A549 (cell line): ENCODE measurements at regions not wholly inside any gene's neighbourhood (a gene's known extent, or its start where the extent isn't known, plus 50 kb on each side); places are given as distances from the start of the nearest gene placed in this dataset.

Source experiments
- CEBPB ChIP-seq, 2 experiments: fragments of >200 bp in 1 of 2; sonication (Bioruptor Twin) in 1 of 2; formaldehyde crosslinking in 1 of 2; IDR thresholded peaks; 2 replicates each; pipeline ENCODE4 v1.6.1; 2012 to 2016
- FOSB ChIP-seq: fragments of 250-450 bp; sonication (Bioruptor Pico); IDR thresholded peaks from 2 replicates; pipeline ENCODE4 v1.5.0; 2020; ENCODE audit warnings: mild to moderate bottlenecking, moderate library complexity
- HDAC2 ChIP-seq: fragments of 200-600 bp; sonication (generic); IDR thresholded peaks from 2 replicates; pipeline ENCODE4 v1.6.1; 2016
- JUNB ChIP-seq: fragments of >200 bp; sonication (Bioruptor Twin); formaldehyde crosslinking; IDR thresholded peaks from 2 replicates; pipeline ENCODE4 v1.6.1; 2016
- MAZ ChIP-seq: fragments of 150-350 bp; IDR thresholded peaks from 2 replicates; pipeline ENCODE4 v1.6.1; 2014; ENCODE audit warnings: antibody characterized with exemption, low read depth, low read length, borderline replicate concordance
- NR3C1 ChIP-seq: fragments of >200 bp; sonication (Bioruptor Twin); formaldehyde crosslinking; IDR thresholded peaks from 3 replicates; pipeline ENCODE4 v1.6.1; 2017
- POLR2A ChIP-seq: IDR thresholded peaks from 2 replicates; pipeline ENCODE4 v1.6.1; 2012; ENCODE audit warnings: mild to moderate bottlenecking, low read length
- SMC3 ChIP-seq: fragments of >200 bp; sonication (Bioruptor Twin); formaldehyde crosslinking; IDR thresholded peaks from 3 replicates; pipeline ENCODE4 v1.6.1; 2018; ENCODE audit warnings: inconsistent platforms
- ZC3H11A ChIP-seq: fragments of 450-650 bp; IDR thresholded peaks from 2 replicates; pipeline ENCODE4 v1.6.1; 2014; ENCODE audit warnings: antibody characterized with exemption, mild to moderate bottlenecking
- TF ChIP-seq, protein P1 (sequence below): fragments of >200 bp; sonication (Bioruptor Twin); formaldehyde crosslinking; IDR thresholded peaks from 3 replicates; pipeline ENCODE4 v1.5.1; 2016
- TF ChIP-seq, protein P2 (sequence below): fragments of 200-600 bp; sonication (generic); IDR thresholded peaks from 2 replicates; pipeline ENCODE4 v1.6.1; 2016; ENCODE audit warnings: antibody characterized with exemption, mild to moderate bottlenecking, moderate library complexity

- TF ChIP-seq, protein P1, sequence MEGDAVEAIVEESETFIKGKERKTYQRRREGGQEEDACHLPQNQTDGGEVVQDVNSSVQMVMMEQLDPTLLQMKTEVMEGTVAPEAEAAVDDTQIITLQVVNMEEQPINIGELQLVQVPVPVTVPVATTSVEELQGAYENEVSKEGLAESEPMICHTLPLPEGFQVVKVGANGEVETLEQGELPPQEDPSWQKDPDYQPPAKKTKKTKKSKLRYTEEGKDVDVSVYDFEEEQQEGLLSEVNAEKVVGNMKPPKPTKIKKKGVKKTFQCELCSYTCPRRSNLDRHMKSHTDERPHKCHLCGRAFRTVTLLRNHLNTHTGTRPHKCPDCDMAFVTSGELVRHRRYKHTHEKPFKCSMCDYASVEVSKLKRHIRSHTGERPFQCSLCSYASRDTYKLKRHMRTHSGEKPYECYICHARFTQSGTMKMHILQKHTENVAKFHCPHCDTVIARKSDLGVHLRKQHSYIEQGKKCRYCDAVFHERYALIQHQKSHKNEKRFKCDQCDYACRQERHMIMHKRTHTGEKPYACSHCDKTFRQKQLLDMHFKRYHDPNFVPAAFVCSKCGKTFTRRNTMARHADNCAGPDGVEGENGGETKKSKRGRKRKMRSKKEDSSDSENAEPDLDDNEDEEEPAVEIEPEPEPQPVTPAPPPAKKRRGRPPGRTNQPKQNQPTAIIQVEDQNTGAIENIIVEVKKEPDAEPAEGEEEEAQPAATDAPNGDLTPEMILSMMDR, result no peak
- TF ChIP-seq POLR2A (no peak), CEBPB (IDR thresholded peaks at IDR 0.05) (no peak), JUNB (no peak), HDAC2 (no peak), NR3C1 (no peak), ZC3H11A (no peak), MAZ (no peak), SMC3 (no peak), FOSB (CRISPR knock-in tag) (no peak)
- TF ChIP-seq, protein P2, sequence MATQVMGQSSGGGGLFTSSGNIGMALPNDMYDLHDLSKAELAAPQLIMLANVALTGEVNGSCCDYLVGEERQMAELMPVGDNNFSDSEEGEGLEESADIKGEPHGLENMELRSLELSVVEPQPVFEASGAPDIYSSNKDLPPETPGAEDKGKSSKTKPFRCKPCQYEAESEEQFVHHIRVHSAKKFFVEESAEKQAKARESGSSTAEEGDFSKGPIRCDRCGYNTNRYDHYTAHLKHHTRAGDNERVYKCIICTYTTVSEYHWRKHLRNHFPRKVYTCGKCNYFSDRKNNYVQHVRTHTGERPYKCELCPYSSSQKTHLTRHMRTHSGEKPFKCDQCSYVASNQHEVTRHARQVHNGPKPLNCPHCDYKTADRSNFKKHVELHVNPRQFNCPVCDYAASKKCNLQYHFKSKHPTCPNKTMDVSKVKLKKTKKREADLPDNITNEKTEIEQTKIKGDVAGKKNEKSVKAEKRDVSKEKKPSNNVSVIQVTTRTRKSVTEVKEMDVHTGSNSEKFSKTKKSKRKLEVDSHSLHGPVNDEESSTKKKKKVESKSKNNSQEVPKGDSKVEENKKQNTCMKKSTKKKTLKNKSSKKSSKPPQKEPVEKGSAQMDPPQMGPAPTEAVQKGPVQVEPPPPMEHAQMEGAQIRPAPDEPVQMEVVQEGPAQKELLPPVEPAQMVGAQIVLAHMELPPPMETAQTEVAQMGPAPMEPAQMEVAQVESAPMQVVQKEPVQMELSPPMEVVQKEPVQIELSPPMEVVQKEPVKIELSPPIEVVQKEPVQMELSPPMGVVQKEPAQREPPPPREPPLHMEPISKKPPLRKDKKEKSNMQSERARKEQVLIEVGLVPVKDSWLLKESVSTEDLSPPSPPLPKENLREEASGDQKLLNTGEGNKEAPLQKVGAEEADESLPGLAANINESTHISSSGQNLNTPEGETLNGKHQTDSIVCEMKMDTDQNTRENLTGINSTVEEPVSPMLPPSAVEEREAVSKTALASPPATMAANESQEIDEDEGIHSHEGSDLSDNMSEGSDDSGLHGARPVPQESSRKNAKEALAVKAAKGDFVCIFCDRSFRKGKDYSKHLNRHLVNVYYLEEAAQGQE, result no peak
Observed at GRCh38 chr12:124433147-124433874, 134.1 kb downstream of the NCOR2 start.
